IPS DF 6.9 (cell line): ENCODE measurements at regions not wholly inside any gene's neighbourhood (a gene's known extent, or its start where the extent isn't known, plus 50 kb on each side); places are given as distances from the start of the nearest gene placed in this dataset.
"Not testable (repeated sequence)": the region's sequence is repeated elsewhere in the genome, so short reads cannot be mapped to it uniquely, and the experiment has no call there.

Source experiments
- DNase-seq: peaks from one replicate; pipeline ENCODE4 v3.0.0-alpha.2; 2013; ENCODE audit warnings: low read depth, low spot score
- H3K27ac ChIP-seq: one replicate; pipeline ENCODE4 v1.5.1; 2013; ENCODE audit warnings: low read length, control low read depth
- H3K27me3 ChIP-seq: 2 replicates; pipeline ENCODE4 v1.6.1; 2013; ENCODE audit warnings: mild to moderate bottlenecking, low read length; ENCODE audit not compliant: control insufficient read depth, insufficient read depth
- H3K36me3 ChIP-seq: 2 replicates; pipeline ENCODE4 v1.6.1; 2013; ENCODE audit warnings: low read length; ENCODE audit not compliant: control insufficient read depth, insufficient read depth
- H3K4me1 ChIP-seq: 2 replicates; pipeline ENCODE4 v1.6.1; 2013; ENCODE audit warnings: low read length; ENCODE audit not compliant: control insufficient read depth, insufficient read depth
- H3K4me3 ChIP-seq: 2 replicates; pipeline ENCODE4 v1.5.1; 2013; ENCODE audit warnings: mild to moderate bottlenecking, low read length
- H3K9me3 ChIP-seq: 2 replicates; pipeline ENCODE4 v1.6.1; 2013; ENCODE audit warnings: low read length, inconsistent platforms; ENCODE audit not compliant: control insufficient read depth, insufficient read depth
- WGBS: extraction: QIAGEN DNeasy Blood & Tissue Kit; methylation state at CpG from one replicate; pipeline ENCODE4 v1.1.7; 2013; ENCODE audit warnings: mixed read lengths, missing lambda C conversion rate; ENCODE audit not compliant: insufficient read length, insufficient coverage; 5-methylcytosine and 5-hydroxymethylcytosine counted together

- Histone ChIP-seq H3K9me3 (no peaks in the 10 kb centered on the region), H3K27ac (no peak overlapping the region), H3K27me3 (no peaks in the 10 kb centered on the region), H3K36me3 (no peaks in the 10 kb centered on the region), H3K4me1 (no peaks in the 10 kb centered on the region), H3K4me3 (no peak overlapping the region)
- DNase-seq, result no peak
- no CpG with 5 or more reads among the region's 1 CpG for WGBS
Measured at GRCh38 chr2:155982135-155982534, 350.4 kb downstream of the NR4A2 start.

DNA sequence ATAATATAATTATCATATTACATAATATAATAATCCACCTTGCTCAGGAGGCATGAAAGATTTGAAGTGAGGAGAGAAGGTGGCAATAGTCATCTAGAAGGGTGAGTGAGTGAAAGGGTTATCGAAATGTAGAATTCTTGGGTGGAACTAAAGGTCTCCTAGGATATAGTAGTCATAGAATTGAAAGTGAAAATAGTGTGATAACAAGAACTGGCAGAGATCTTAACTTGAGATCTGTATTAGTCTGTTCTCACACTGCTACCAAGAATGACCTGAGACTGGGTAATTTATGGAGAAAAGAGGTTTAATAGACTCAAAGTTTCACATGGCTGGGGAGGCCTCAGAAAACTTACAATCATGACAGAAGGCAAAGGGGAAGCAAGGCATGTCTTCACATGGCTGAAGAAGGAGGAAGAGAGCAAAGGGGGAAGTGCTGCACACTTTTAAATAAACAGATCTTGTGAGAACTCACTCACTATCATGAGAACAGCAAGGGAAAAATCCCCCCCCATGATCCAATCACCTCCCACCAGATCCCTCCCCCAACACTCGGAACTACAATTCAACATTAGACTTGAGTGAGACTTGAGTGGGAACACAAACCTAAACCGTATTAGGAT, 351.5 kb downstream of the NR4A2 start:
- H3K27me3 ChIP-seq, result no peaks in the 10 kb centered on the region
- DNase-seq, result no peak
- H3K9me3 ChIP-seq, result no peaks in the 10 kb centered on the region
- no peaks in the 10 kb centered on the region for H3K4me1 ChIP-seq
- H3K27ac ChIP-seq, result no peak overlapping the region
- 100% methylated on average over 1 of the region's 3 CpGs for WGBS
- no peak overlapping the region for H3K4me3 ChIP-seq
- no peaks in the 10 kb centered on the region for H3K36me3 ChIP-seq

GRCh38 chr2:155975734-155976133, 356.8 kb downstream of the NR4A2 start:
- Histone ChIP-seq H3K27me3 (no peaks in the 10 kb centered on the region), H3K4me3 (no peak overlapping the region), H3K9me3 (no peaks in the 10 kb centered on the region), H3K36me3 (no peaks in the 10 kb centered on the region), H3K27ac (no peak overlapping the region), H3K4me1 (no peaks in the 10 kb centered on the region)
- no peak for DNase-seq

DNA sequence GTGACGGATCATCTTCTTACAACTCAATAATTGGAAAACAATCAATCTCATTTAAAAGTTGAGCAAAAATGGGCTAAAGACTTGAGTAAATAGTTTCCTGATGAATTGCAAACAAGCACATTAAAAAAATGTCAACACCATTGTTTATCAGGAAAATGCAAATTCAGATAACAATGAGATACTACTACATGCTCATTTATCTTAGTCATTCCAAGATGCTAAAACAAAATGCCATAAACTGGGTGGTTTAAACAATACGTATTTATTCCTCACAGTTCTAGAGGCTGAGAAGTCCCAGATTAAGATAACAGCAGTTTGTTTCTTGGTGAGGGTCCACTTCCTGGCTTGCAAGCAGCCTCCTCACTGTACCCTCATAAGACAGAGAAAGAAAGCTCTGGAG, 359.6 kb downstream of the NR4A2 start:
- Histone ChIP-seq H3K4me1 (no peaks in the 10 kb centered on the region), H3K27ac (no peak overlapping the region), H3K27me3 (no peaks in the 10 kb centered on the region), H3K36me3 (no peaks in the 10 kb centered on the region), H3K9me3 (no peaks in the 10 kb centered on the region), H3K4me3 (no peak overlapping the region)
- WGBS, result no CpG with 5 or more reads among the region's 2 CpGs
- no peak for DNase-seq

GRCh38 chr2:155966064-155966471, 366.5 kb downstream of the NR4A2 start:
- H3K9me3 ChIP-seq, H3K27ac ChIP-seq, H3K4me1 ChIP-seq, H3K27me3 ChIP-seq, H3K36me3 ChIP-seq, H3K4me3 ChIP-seq, DNase-seq: not testable (repeated sequence)
- no CpG with 5 or more reads among the region's 18 CpGs for WGBS

DNA sequence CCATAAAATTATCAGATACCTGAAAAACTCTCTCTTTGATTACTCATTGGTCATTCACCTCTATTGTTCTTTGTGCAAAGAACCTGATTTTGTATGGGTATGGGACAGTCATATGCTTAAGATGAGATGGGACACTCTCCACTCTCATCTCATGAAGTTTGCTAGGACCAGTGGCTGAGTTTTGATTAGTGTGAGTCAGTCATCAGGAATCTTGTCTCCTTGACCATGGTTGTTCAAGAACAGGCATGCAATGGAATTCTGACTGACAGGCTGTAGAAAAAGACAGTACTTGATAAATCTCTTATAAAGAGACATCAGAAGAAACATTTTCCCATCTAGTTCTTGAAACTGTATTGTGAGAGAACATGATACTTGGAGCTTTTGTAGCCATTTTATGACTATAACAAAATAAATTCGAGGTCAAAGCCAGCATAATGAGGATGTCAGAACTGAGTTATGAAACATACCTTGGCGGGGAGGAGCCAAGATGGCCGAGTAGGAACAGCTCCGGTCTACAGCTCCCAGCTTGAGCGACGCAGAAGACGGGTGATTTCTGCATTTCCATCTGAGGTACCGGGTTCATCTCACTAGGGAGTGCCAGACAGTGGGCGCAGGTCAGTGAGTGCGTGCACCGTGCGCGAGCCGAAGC, 367.0 kb downstream of the NR4A2 start:
- DNase-seq, result no peak
- no CpG with 5 or more reads among the region's 14 CpGs for WGBS
- no peak overlapping the region for H3K27ac ChIP-seq
- H3K36me3 ChIP-seq, result no peaks in the 10 kb centered on the region
- H3K27me3 ChIP-seq, result no peaks in the 10 kb centered on the region
- H3K9me3 ChIP-seq, result no peaks in the 10 kb centered on the region
- H3K4me1 ChIP-seq, result no peaks in the 10 kb centered on the region
- no peak overlapping the region for H3K4me3 ChIP-seq

- no peaks in the 10 kb centered on the region for H3K36me3 ChIP-seq
- no peak for DNase-seq
- no peaks in the 10 kb centered on the region for H3K27me3 ChIP-seq
- no peaks in the 10 kb centered on the region for H3K9me3 ChIP-seq
- no peak overlapping the region for H3K27ac ChIP-seq
- no CpG with 5 or more reads among the region's 4 CpGs for WGBS
- no peak overlapping the region for H3K4me3 ChIP-seq
- no peaks in the 10 kb centered on the region for H3K4me1 ChIP-seq
Measured at GRCh38 chr2:155961641-155962040, 370.9 kb downstream of the NR4A2 start.

- WGBS, result no CpG with 5 or more reads among the region's 2 CpGs
- Histone ChIP-seq H3K36me3 (no peaks in the 10 kb centered on the region), H3K27ac (no peak overlapping the region), H3K4me1 (no peaks in the 10 kb centered on the region), H3K4me3 (no peak overlapping the region), H3K9me3 (no peaks in the 10 kb centered on the region), H3K27me3 (no peaks in the 10 kb centered on the region)
- no peak for DNase-seq
Measured at GRCh38 chr2:155958834-155959233, 373.7 kb downstream of the NR4A2 start.

DNA sequence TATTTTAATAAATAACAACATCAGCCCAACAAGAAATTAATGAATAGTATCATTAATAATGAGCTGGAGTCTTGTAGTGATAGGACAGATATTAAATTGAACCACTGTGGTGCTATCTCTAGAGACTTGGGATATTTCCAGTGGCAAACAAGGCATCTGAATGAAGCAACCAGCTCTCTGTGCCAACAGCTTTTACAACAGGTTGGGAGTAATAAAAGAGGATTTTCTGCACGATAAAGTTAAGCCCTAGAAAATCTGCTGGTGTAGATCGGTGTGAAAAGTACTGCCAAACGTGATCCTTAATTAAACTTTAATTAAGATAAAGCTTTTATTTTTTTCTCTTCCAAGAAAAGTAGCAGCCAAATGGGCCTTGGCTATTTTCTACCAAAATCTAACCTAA, 385.5 kb downstream of the NR4A2 start:
- no CpG with 5 or more reads among the region's 3 CpGs for WGBS
- Histone ChIP-seq H3K4me3 (no peak overlapping the region), H3K27me3 (no peaks in the 10 kb centered on the region), H3K27ac (no peak overlapping the region), H3K4me1 (no peaks in the 10 kb centered on the region; the same call in 1 of the 2 replicates), H3K9me3 (no peaks in the 10 kb centered on the region), H3K36me3 (no peaks in the 10 kb centered on the region)
- DNase-seq, result no peak

- no CpG with 5 or more reads among the region's 1 CpG for WGBS
- H3K9me3 ChIP-seq, result no peaks in the 10 kb centered on the region
- no peak for DNase-seq
- no peaks in the 10 kb centered on the region for H3K36me3 ChIP-seq
- H3K27ac ChIP-seq, result no peak overlapping the region
- no peaks in the 10 kb centered on the region for H3K27me3 ChIP-seq
- no peaks in the 10 kb centered on the region; the same call in 1 of the 2 replicates for H3K4me1 ChIP-seq
- H3K4me3 ChIP-seq, result no peak overlapping the region
Measured at GRCh38 chr2:155944218-155944617, 388.3 kb downstream of the NR4A2 start.

GRCh38 chr2:155930312-155930711, 402.2 kb downstream of the NR4A2 start:
- DNase-seq, result peak; percentile 5
- Histone ChIP-seq H3K4me1 (no peaks in the 10 kb centered on the region), H3K27ac (no peak overlapping the region), H3K27me3 (no peaks in the 10 kb centered on the region), H3K9me3 (no peaks in the 10 kb centered on the region), H3K36me3 (no peaks in the 10 kb centered on the region), H3K4me3 (no peak overlapping the region)
- WGBS, result no CpG with 5 or more reads among the region's 1 CpG
